ENCODE measurements at regions not wholly inside any gene's neighbourhood (a gene's known extent, or its start where the extent isn't known, plus 50 kb on each side); places are given as distances from the start of the nearest gene placed in this dataset.

- no peak for DNase-seq (ENCODE audit: low read depth in 1 of 2, low spot score in 1 of 2)
- TF ChIP-seq JUND (IDR thresholded peaks at IDR 0.05; ENCODE audit: low read depth) = no peak
- in situ Hi-C loops (cut with HindIII; ENCODE audit: low pct_unique_long_range_greater_than_20kb, low sequenced_read_pairs) = no loop called here
Measured at GRCh38 chr22:47783433-47784366, 1021.2 kb downstream of the TBC1D22A start.

- TF ChIP-seq JUND (IDR thresholded peaks at IDR 0.05; ENCODE audit: low read depth) = no peak
- in situ Hi-C loops (cut with HindIII; ENCODE audit: low pct_unique_long_range_greater_than_20kb, low sequenced_read_pairs) = no loop called here
- no peak for DNase-seq (ENCODE audit: low read depth in 1 of 2, low spot score in 1 of 2)
Measured at GRCh38 chr22:47782328-47783075, 1020.1 kb downstream of the TBC1D22A start.

- in situ Hi-C loops (cut with HindIII; ENCODE audit: low pct_unique_long_range_greater_than_20kb, low sequenced_read_pairs) = no loop called here
- DNase-seq (ENCODE audit: low read depth in 1 of 2, low spot score in 1 of 2) = no peak
- TF ChIP-seq JUND (IDR thresholded peaks at IDR 0.05; ENCODE audit: low read depth) = no peak
Measured at GRCh38 chr22:47781427-47782111, 1019.1 kb downstream of the TBC1D22A start.

- no peak for TF ChIP-seq JUND (IDR thresholded peaks at IDR 0.05; ENCODE audit: low read depth)
- DNase-seq (ENCODE audit: low read depth in 1 of 2, low spot score in 1 of 2) = no peak
- in situ Hi-C loops (cut with HindIII; ENCODE audit: low pct_unique_long_range_greater_than_20kb, low sequenced_read_pairs) = no loop called here
Measured at GRCh38 chr22:47781024-47781423, 1018.6 kb downstream of the TBC1D22A start.

- DNase-seq (ENCODE audit: low read depth in 1 of 2, low spot score in 1 of 2) = no peak
- TF ChIP-seq JUND (IDR thresholded peaks at IDR 0.05; ENCODE audit: low read depth) = no peak
- in situ Hi-C loops (cut with HindIII; ENCODE audit: low pct_unique_long_range_greater_than_20kb, low sequenced_read_pairs) = no loop called here
Measured at GRCh38 chr22:47780281-47780875, 1017.9 kb downstream of the TBC1D22A start.

GRCh38 chr22:47779474-47779873 is 1017.0 kb downstream of the TBC1D22A start:
- no peak for TF ChIP-seq JUND (IDR thresholded peaks at IDR 0.05; ENCODE audit: low read depth)
- in situ Hi-C loops (cut with HindIII; ENCODE audit: low pct_unique_long_range_greater_than_20kb, low sequenced_read_pairs) = no loop called here
- DNase-seq (ENCODE audit: low read depth in 1 of 2, low spot score in 1 of 2) = no peak

GRCh38 chr22:47778160-47778658 is 1015.8 kb downstream of the TBC1D22A start:
- DNase-seq (ENCODE audit: low read depth in 1 of 2, low spot score in 1 of 2) = no peak
- no peak for TF ChIP-seq JUND (IDR thresholded peaks at IDR 0.05; ENCODE audit: low read depth)
- in situ Hi-C loops (cut with HindIII; ENCODE audit: low pct_unique_long_range_greater_than_20kb, low sequenced_read_pairs) = no loop called here

GRCh38 chr22:47777426-47777825 is 1015.0 kb downstream of the TBC1D22A start:
- in situ Hi-C loops (cut with HindIII; ENCODE audit: low pct_unique_long_range_greater_than_20kb, low sequenced_read_pairs) = no loop called here
- TF ChIP-seq JUND (IDR thresholded peaks at IDR 0.05; ENCODE audit: low read depth) = no peak
- no peak for DNase-seq (ENCODE audit: low read depth in 1 of 2, low spot score in 1 of 2)

- DNase-seq (ENCODE audit: low read depth in 1 of 2, low spot score in 1 of 2) = no peak
- in situ Hi-C loops (cut with HindIII; ENCODE audit: low pct_unique_long_range_greater_than_20kb, low sequenced_read_pairs) = no loop called here
- no peak for TF ChIP-seq JUND (IDR thresholded peaks at IDR 0.05; ENCODE audit: low read depth)
Measured at GRCh38 chr22:47776329-47776728, 1013.9 kb downstream of the TBC1D22A start.

GRCh38 chr22:47775686-47776085 is 1013.2 kb downstream of the TBC1D22A start:
- no peak for TF ChIP-seq JUND (IDR thresholded peaks at IDR 0.05; ENCODE audit: low read depth)
- peak; percentile 11 to 63 for DNase-seq (ENCODE audit: low read depth in 1 of 2, low spot score in 1 of 2)
- in situ Hi-C loops (cut with HindIII; ENCODE audit: low pct_unique_long_range_greater_than_20kb, low sequenced_read_pairs) = no loop called here

GRCh38 chr22:47775191-47775590 is 1012.7 kb downstream of the TBC1D22A start:
- no peak for TF ChIP-seq JUND (IDR thresholded peaks at IDR 0.05; ENCODE audit: low read depth)
- in situ Hi-C loops (cut with HindIII; ENCODE audit: low pct_unique_long_range_greater_than_20kb, low sequenced_read_pairs) = no loop called here
- DNase-seq (ENCODE audit: low read depth in 1 of 2, low spot score in 1 of 2) = no peak

- in situ Hi-C loops (cut with HindIII; ENCODE audit: low pct_unique_long_range_greater_than_20kb, low sequenced_read_pairs) = no loop called here
- TF ChIP-seq JUND (IDR thresholded peaks at IDR 0.05; ENCODE audit: low read depth) = no peak
Measured at GRCh38 chr22:47773635-47774034, 1011.2 kb downstream of the TBC1D22A start.

More at GRCh38 chr22:47773635-47774034, 1011.2 kb downstream of the TBC1D22A start:
- DNase-seq (ENCODE audit: low read depth in 1 of 2, low spot score in 1 of 2) = no peak
